H9 (cell line): ENCODE measurements at regions not wholly inside any gene's neighbourhood (a gene's known extent, or its start where the extent isn't known, plus 50 kb on each side); places are given as distances from the start of the nearest gene placed in this dataset.

ENCODE experiments used
- DNase-seq: peaks from one replicate; pipeline ENCODE4 v3.0.0-alpha.2; 2017
- H2AFZ ChIP-seq: one replicate; pipeline ENCODE4 v1.6.1; 2013; ENCODE audit warnings: mild to moderate bottlenecking, low read length, control low read depth, moderate library complexity
- H2AK5ac ChIP-seq: 2 replicates; pipeline ENCODE4 v1.6.1; 2013; ENCODE audit warnings: low read length, control low read depth, mixed read lengths; ENCODE audit not compliant: insufficient read length
- H2BK120ac ChIP-seq: one replicate; pipeline ENCODE4 v1.6.1; 2013; ENCODE audit warnings: low read depth, mild to moderate bottlenecking, low read length, control low read depth, inconsistent platforms; ENCODE audit not compliant: poor library complexity, severe bottlenecking
- H2BK12ac ChIP-seq: 2 replicates; pipeline ENCODE4 v1.6.1; 2013; ENCODE audit warnings: low read length, control low read depth, mixed read lengths, low read depth; ENCODE audit not compliant: insufficient read length
- H2BK15ac ChIP-seq: 2 replicates; pipeline ENCODE4 v1.6.1; 2013; ENCODE audit warnings: low read depth, low read length, control low read depth
- H2BK20ac ChIP-seq: one replicate; pipeline ENCODE4 v1.6.1; 2013; ENCODE audit warnings: low read depth, mild to moderate bottlenecking, low read length, control low read depth, inconsistent platforms; ENCODE audit not compliant: poor library complexity, severe bottlenecking
- H2BK5ac ChIP-seq: 2 replicates; pipeline ENCODE4 v1.6.1; 2013; ENCODE audit warnings: low read length, control low read depth, mixed read lengths; ENCODE audit not compliant: insufficient read length
- H3K14ac ChIP-seq: 2 replicates; pipeline ENCODE4 v1.6.1; 2013; ENCODE audit warnings: low read length, control low read depth; ENCODE audit not compliant: insufficient read depth
- H3K18ac ChIP-seq: 2 replicates; pipeline ENCODE4 v1.6.1; 2013; ENCODE audit warnings: low read depth, mild to moderate bottlenecking, mixed read lengths, low read length, control low read depth; ENCODE audit not compliant: insufficient read length
- H3K23ac ChIP-seq: 2 replicates; pipeline ENCODE4 v1.6.1; 2013; ENCODE audit warnings: low read length, control low read depth, mixed read lengths, low read depth; ENCODE audit not compliant: insufficient read length
- H3K23me2 ChIP-seq: 2 replicates; pipeline ENCODE4 v1.6.1; 2013; ENCODE audit warnings: low read depth, mild to moderate bottlenecking, mixed read lengths, low read length, control low read depth; ENCODE audit not compliant: insufficient read length, poor library complexity, severe bottlenecking
- H3K27ac ChIP-seq: 2 replicates; pipeline ENCODE4 v1.5.1; 2013; ENCODE audit warnings: low read length, control low read depth, mixed read lengths, low read depth; ENCODE audit not compliant: insufficient read length
- H3K27me3 ChIP-seq: 2 replicates; pipeline ENCODE4 v1.6.1; 2013; ENCODE audit warnings: low read length, control low read depth, inconsistent platforms; ENCODE audit not compliant: insufficient read depth
- H3K4ac ChIP-seq: 2 replicates; pipeline ENCODE4 v1.6.1; 2013; ENCODE audit warnings: low read depth, mild to moderate bottlenecking, control low read depth, inconsistent platforms, low read length, moderate library complexity
- H3K4me1 ChIP-seq: 2 replicates; pipeline ENCODE4 v1.6.1; 2013; ENCODE audit warnings: low read length, control low read depth, inconsistent platforms; ENCODE audit not compliant: insufficient read depth
- H3K4me2 ChIP-seq: 2 replicates; pipeline ENCODE4 v1.6.1; 2013; ENCODE audit warnings: low read length, control low read depth, mixed read lengths; ENCODE audit not compliant: insufficient read length, insufficient read depth
- H3K56ac ChIP-seq: 2 replicates; pipeline ENCODE4 v1.6.1; 2013; ENCODE audit warnings: low read depth, mild to moderate bottlenecking, mixed read lengths, low read length, control low read depth; ENCODE audit not compliant: insufficient read length
- H3K79me1 ChIP-seq: 2 replicates; pipeline ENCODE4 v1.6.1; 2013; ENCODE audit warnings: low read depth, mild to moderate bottlenecking, moderate library complexity, low read length, control low read depth, inconsistent platforms; ENCODE audit not compliant: insufficient read depth, poor library complexity, severe bottlenecking
- H3K79me2 ChIP-seq: 2 replicates; pipeline ENCODE4 v1.6.1; 2013; ENCODE audit warnings: low read length, control low read depth, inconsistent platforms; ENCODE audit not compliant: insufficient read depth
- H3K9ac ChIP-seq: 2 replicates; pipeline ENCODE4 v1.6.1; 2013; ENCODE audit warnings: low read length, control low read depth, mixed read lengths; ENCODE audit not compliant: insufficient read length; ENCODE audit errors: extremely low read depth
- H3K9me3 ChIP-seq: one replicate; pipeline ENCODE4 v1.6.1; 2013; ENCODE audit warnings: low read depth, low read length, inconsistent platforms; ENCODE audit not compliant: control insufficient read depth
- H3T11ph ChIP-seq: one replicate; pipeline ENCODE4 v1.6.1; 2013; ENCODE audit warnings: mild to moderate bottlenecking, low read length, control low read depth, inconsistent platforms
- H4K20me1 ChIP-seq: one replicate; pipeline ENCODE4 v1.6.1; 2013; ENCODE audit not compliant: control insufficient read depth, insufficient read length, insufficient read depth
- H4K5ac ChIP-seq: 2 replicates; pipeline ENCODE4 v1.6.1; 2013; ENCODE audit warnings: low read depth, mild to moderate bottlenecking, mixed read lengths, low read length, control low read depth; ENCODE audit not compliant: insufficient read length
- H4K8ac ChIP-seq: replicated peaks from 2 replicates; pipeline ENCODE4 v1.6.1; 2013; ENCODE audit warnings: low read length, control low read depth, mixed read lengths, low read depth; ENCODE audit not compliant: insufficient read length
- H4K91ac ChIP-seq: 2 replicates; pipeline ENCODE4 v1.6.1; 2013; ENCODE audit warnings: low read depth, mild to moderate bottlenecking, moderate library complexity, mixed read lengths, low read length, control low read depth; ENCODE audit not compliant: insufficient read length
- H3K27ac Mint-ChIP-seq, 3 experiments: 2 replicates in 2 of 3; 3 replicates in 1 of 3; pipeline ENCODE4 v1.8.0; 2020 to 2021; ENCODE audit warnings: mixed read lengths in 3 of 3, mild to moderate bottlenecking in 1 of 3, moderate library complexity in 1 of 3
- H3K27me3 Mint-ChIP-seq: 2 replicates; pipeline ENCODE4 v1.8.0; 2021; ENCODE audit warnings: low read depth, mild to moderate bottlenecking, moderate library complexity, mixed read lengths
- H3K36me3 Mint-ChIP-seq, 3 experiments: 2 replicates in 2 of 3; 3 replicates in 1 of 3; pipeline ENCODE4 v1.8.0; 2020 to 2021; ENCODE audit warnings: low read depth in 3 of 3, mixed read lengths in 3 of 3; ENCODE audit not compliant: insufficient read depth in 1 of 3
- H3K4me1 Mint-ChIP-seq, 2 experiments: 2 replicates each; pipeline ENCODE4 v1.8.0; 2020; ENCODE audit warnings: mixed read lengths in 2 of 2
- H3K4me3 Mint-ChIP-seq, 2 experiments: 2 replicates in 1 of 2; 3 replicates in 1 of 2; pipeline ENCODE4 v1.8.0; 2020 to 2021; ENCODE audit warnings: mild to moderate bottlenecking in 2 of 2, mixed read lengths in 2 of 2, moderate library complexity in 1 of 2
- H3K9me3 Mint-ChIP-seq, 2 experiments: 2 replicates in 1 of 2; 3 replicates in 1 of 2; pipeline ENCODE4 v1.8.0; 2020; ENCODE audit warnings: mild to moderate bottlenecking in 2 of 2, mixed read lengths in 2 of 2, moderate library complexity in 1 of 2
- whole genome bisulfite sequencing: extraction: QIAGEN DNeasy Blood & Tissue Kit; methylation state at CpG from one replicate; pipeline ENCODE4 v1.1.7; 2013; ENCODE audit warnings: missing lambda C conversion rate, low lambda C conversion rate, mixed read lengths; ENCODE audit not compliant: insufficient read length; ENCODE audit errors: extremely low coverage; 5-methylcytosine and 5-hydroxymethylcytosine counted together
- TF ChIP-seq, protein P1 (sequence below): fragments of 200-600 bp; sonication (generic); conservative IDR thresholded peaks from 3 replicates; pipeline ENCODE4 v1.8.0; 2021; ENCODE audit warnings: antibody characterized with exemption, mild to moderate bottlenecking

DNA sequence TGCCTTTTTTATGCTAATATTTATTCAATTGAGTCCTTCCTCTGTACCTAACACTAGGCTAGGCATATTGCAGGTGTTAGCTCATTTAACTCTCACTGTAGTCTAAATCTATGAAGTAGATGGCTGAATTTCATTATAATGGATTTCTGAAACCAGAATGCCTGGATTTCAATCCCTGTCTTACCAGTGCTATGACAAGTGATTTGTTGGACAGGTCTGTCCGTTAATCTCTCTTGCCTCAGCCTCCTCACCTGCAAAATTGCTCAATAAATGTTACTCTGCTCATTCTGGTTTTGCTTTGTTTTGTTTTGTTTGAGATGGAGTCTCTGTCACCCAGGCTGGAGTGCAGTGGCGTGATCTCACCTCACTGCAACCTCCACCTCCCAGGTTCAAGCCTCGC lies 146.1 kb upstream of the ADGRL2 start:
- H3K4me1 Mint-ChIP-seq: peaks cover 18% of the 10 kb centered on the region in 2 experiments
- Histone ChIP-seq H2BK120ac (no peak overlapping the region), H3K9ac (no peak overlapping the region), H3K27ac (no peak overlapping the region), H3K4ac (no peak overlapping the region), H3K4me1 (peaks cover 7% of the 10 kb centered on the region; the same call in 1 of the 2 replicates), H3K56ac (no peak overlapping the region), H4K5ac (no peak overlapping the region), H4K20me1 (no peaks in the 10 kb centered on the region), H3K4me2 (no peak overlapping the region), H3K23me2 (no peaks in the 10 kb centered on the region), H2BK5ac (no peak overlapping the region), H4K91ac (no peak overlapping the region), H4K8ac (no peak overlapping the region), H3K9me3 (no peaks in the 10 kb centered on the region), H3K79me1 (no peaks in the 10 kb centered on the region), H2BK20ac (no peak overlapping the region), H3T11ph (no peak overlapping the region), H2BK12ac (no peak overlapping the region), H3K18ac (no peak overlapping the region), H3K14ac (no peak overlapping the region), H2AFZ (no peak overlapping the region), H3K23ac (no peak overlapping the region), H2AK5ac (no peak overlapping the region), H3K79me2 (no peaks in the 10 kb centered on the region), H3K27me3 (no peaks in the 10 kb centered on the region), H2BK15ac (no peak overlapping the region)
- H3K9me3 Mint-ChIP-seq: peaks cover 0 to 2% of the 10 kb centered on the region in 2 experiments; a peak in 1 of 5 replicates
- WGBS: no CpG with 5 or more reads among the region's 3 CpGs
- no peaks in the 10 kb centered on the region for H3K27me3 Mint-ChIP-seq
- H3K4me3 Mint-ChIP-seq: no peak overlapping the region
- no peak for DNase-seq
- peak overlapping the region in 1 of 3 experiments; percentile 2; a peak in 1 of 7 replicates for H3K27ac Mint-ChIP-seq
- TF ChIP-seq, protein P1, sequence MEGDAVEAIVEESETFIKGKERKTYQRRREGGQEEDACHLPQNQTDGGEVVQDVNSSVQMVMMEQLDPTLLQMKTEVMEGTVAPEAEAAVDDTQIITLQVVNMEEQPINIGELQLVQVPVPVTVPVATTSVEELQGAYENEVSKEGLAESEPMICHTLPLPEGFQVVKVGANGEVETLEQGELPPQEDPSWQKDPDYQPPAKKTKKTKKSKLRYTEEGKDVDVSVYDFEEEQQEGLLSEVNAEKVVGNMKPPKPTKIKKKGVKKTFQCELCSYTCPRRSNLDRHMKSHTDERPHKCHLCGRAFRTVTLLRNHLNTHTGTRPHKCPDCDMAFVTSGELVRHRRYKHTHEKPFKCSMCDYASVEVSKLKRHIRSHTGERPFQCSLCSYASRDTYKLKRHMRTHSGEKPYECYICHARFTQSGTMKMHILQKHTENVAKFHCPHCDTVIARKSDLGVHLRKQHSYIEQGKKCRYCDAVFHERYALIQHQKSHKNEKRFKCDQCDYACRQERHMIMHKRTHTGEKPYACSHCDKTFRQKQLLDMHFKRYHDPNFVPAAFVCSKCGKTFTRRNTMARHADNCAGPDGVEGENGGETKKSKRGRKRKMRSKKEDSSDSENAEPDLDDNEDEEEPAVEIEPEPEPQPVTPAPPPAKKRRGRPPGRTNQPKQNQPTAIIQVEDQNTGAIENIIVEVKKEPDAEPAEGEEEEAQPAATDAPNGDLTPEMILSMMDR: no peak
- 0 out of 7 replicates have a peak, but pooled peaks cover 0 to 4% (median 0%) of the 10 kb centered on the region in 3 experiments for H3K36me3 Mint-ChIP-seq
